HuH-7 (cell line): ENCODE measurements at regions not wholly inside any gene's neighbourhood (a gene's known extent, or its start where the extent isn't known, plus 50 kb on each side); places are given as distances from the start of the nearest gene placed in this dataset.
"Not testable (repeated sequence)": the region's sequence is repeated elsewhere in the genome, so short reads cannot be mapped to it uniquely, and the experiment has no call there.

ENCODE experiments used
- DNase-seq: peaks from one replicate; pipeline ENCODE4 v3.0.0; 2011; ENCODE audit warnings: low spot score

GRCh38 chr2:156933645-156934225 lies 323.8 kb upstream of the GALNT5 start:
- no peak for DNase-seq

DNA sequence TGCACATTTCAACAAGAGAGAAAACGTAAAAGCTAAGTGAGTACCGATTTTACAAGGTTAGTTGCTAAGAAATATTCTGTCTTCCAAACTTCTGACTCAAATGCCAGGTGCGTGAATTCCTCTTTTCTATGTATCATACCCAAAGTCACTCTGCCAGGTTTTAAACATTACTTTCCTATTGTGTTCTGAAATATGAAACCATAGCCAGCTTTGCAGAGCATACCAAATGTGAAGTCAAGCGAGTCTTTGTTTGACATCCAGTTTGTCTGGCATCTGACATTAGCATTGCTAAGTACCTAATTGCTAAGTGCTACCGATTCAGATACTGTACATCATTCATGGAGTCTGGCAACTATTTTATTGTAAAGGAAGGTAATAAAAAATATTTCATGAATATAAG lies 321.9 kb upstream of the GALNT5 start:
- DNase-seq = no peak

- no peak for DNase-seq
These were observed 320.1 kb upstream of the GALNT5 start for GRCh38 chr2:156937430-156937829.

- no peak for DNase-seq
These were observed 312.6 kb upstream of the GALNT5 start for GRCh38 chr2:156944871-156945270.

GRCh38 chr2:156947261-156947660 lies 310.2 kb upstream of the GALNT5 start:
- DNase-seq = no peak

DNA sequence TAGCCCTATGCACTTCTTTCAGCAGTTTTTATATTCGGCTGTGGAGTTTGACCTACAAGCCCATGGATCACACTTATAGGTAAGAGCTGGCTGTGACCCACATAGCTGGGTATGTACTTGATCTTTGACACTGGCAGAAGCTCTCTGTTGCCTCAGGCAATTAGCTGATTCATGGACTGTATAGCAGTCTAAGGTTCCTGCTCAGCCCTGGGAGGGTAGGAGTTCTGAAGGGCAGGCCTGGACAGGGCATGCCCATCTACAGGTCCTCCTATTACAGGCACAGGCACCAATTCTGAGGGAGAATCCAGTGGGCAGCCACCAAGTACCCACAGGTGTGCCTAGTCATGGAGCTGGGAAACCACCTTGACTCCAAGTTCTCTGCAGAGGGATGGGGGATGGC lies 301.8 kb upstream of the GALNT5 start:
- no peak for DNase-seq

DNA sequence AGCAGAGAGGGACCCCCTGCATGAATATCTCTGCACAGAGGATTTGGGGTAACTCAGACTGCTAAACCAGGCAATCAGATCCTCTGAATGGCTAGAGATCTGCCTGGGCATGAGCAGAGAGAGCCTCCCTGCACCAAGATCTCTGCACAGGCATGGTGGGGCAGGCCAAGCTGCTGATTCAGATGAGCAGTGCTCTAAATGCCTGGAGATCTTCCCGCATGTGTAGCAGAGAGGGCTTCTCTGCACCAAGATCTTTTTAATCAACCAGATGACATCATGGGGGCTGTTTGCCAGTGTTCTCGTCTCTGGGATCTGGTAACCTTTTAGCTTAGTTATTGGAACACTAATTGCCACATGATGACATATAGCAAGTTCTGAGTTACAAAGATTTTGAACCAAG lies 301.3 kb upstream of the GALNT5 start:
- DNase-seq = no peak

DNA sequence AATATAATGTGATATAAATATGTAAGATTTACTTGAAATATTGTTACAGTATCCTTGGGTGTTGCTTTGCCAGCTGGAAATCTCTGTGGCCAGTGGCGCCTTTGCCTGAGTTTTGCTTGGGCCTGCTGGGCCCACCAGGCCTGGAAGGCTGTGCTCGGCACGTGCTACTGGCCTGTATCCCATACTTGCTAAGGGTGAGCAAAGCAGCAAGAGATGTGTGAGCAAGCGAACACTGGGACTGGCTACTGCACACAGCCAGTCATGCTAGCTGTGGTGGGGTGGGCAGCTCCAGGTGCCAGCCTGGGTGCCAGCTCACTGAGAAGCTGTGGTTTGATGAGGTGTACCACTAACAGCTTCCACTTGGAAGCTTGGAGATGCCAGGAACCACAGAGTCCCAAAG lies 299.1 kb upstream of the GALNT5 start:
- no peak for DNase-seq

DNA sequence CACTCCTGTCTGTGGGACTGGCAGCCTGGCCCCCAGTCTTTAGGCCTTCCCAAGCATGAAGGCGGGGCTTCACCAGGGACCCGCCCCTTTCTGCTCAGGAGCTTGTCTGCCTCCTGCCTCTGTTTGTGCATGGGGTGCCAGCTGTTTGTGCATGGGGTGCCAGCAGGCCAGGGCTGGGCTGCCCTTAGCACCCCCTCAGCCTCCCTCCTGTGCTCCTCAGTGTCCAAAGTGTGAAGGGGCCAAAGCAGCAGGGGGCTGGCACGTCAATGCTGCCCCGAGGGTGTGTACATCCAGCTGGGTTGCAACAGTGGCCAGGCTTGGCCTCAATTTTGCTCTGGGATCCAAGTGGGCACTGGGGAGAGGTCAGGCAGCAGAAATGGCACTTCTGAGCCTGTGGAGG lies 298.0 kb upstream of the GALNT5 start:
- DNase-seq = no peak

- DNase-seq = no peak
These were observed 274.9 kb upstream of the GALNT5 start for GRCh38 chr2:156982615-156983014.

DNA sequence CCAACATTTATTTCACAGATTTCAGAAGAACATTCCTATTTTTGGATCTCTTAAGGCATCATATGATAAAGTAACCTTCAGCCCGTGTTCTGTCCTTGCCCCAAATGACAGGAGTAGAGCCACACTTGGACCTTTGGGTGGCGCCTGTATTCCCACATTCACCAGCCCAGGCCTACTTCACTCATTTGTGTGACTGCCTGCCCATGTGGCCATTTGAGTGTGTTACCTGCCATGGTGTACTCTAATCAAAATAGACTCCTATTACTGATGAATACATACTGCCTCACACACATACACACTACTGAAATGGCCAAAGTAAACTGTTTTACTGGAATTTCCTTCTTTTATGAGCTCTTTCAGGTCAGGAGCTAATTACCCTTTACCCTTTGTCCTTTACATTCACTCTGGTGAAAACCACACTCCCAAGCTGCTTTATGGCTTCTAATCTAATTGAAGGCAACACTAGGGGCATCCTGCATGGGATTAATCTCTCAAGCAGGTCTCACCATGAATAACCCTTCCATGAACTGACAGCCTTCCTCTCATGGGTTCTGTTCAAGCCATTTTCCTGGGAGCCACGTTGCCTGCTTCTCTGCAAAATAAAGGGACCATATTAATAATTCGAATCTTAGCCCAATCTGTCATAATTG lies 271.0 kb upstream of the GALNT5 start:
- DNase-seq = peak; percentile 39

DNA sequence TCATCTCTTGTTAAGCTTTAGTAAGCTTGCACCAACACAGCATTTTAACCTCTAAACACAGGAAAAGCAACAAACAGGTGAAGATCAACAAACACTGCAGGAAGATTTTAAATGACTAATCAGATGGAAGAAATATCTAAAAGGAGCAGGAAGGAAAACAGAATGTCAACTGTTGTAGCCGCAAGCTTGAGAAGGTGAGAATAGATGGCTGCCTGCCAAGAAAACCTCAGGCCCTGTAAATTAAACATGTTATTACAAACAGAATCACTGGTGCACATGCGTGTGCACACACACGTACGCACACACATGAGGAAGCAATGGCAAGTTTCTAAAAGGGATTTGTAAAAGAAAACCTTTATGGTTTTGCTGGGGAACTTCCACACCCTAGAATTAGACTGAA lies 257.8 kb upstream of the GALNT5 start:
- no peak for DNase-seq

- no peak for DNase-seq
These were observed 252.7 kb upstream of the GALNT5 start for GRCh38 chr2:157004789-157005188.

- DNase-seq = no peak
These were observed 242.4 kb upstream of the GALNT5 start for GRCh38 chr2:157015015-157015575.

DNA sequence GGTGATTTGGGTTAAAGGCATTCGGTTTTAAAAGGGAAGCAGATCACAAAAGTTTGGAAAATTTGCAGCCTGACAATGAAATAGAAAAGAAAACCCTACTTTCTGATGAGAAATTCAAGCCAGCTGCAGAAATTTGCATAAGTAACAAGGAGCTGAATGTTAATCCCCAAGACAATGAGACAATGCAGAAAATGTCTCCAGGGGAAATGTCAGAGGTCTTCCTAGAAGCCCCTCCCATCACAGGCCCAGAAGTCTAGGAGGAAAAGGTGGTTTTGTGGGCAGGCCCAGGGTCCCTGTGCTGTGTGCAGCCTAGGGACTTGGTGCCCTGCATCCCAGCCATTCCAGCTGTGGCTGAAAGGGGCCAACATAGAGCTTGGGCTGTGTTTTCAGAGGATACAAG lies 234.2 kb upstream of the GALNT5 start:
- DNase-seq = not testable (repeated sequence)

GRCh38 chr2:157024129-157024528 lies 233.4 kb upstream of the GALNT5 start:
- no peak for DNase-seq

- no peak for DNase-seq
These were observed 225.5 kb upstream of the GALNT5 start for GRCh38 chr2:157032017-157032416.

GRCh38 chr2:157036726-157037125 lies 220.8 kb upstream of the GALNT5 start:
- no peak for DNase-seq

- DNase-seq = no peak
These were observed 213.7 kb upstream of the GALNT5 start for GRCh38 chr2:157043786-157044185.

DNA sequence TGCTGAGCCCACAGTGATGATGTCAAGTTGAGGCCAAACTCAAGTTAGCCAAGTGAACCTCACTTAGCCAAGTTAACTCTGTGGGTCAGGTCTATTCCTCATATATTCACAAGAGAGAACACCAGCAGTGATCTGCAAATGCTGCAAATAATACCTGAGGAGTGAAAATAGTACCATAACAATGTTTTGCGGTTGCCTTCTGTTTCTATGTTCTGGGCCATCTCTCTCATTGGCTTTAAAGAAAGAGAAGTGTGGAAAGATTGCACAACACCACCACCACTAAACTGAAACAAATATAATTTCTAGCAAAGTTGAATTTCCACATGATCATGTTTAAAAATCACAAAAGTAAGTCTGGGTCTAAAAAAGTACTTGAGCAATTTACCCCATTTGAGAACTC lies 211.1 kb upstream of the GALNT5 start:
- DNase-seq = no peak

GRCh38 chr2:157052685-157053224 lies 204.8 kb upstream of the GALNT5 start:
- peak; percentile 15 for DNase-seq

DNA sequence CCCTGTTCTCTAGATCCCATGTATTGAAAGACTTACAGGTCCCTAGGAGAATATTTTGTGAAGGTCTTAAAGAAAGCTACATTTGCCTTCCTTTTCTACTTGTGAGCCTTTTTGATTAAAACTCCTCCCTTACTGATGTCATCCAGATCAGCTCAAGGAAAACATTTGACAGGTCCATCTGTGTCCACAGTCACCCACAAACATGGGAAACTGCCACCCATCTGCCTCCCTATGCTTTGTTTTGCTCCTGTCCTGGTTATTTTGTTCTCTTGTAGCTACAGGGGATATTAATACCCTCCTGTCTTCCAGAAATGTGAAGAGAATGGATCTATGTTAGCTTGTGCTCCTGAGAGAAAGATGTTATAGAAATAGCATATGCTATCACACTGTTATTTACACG lies 203.6 kb upstream of the GALNT5 start:
- no peak for DNase-seq

- no peak for DNase-seq
These were observed 201.8 kb upstream of the GALNT5 start for GRCh38 chr2:157055660-157056199.
